GM10266 (cell line): ENCODE measurements at regions not wholly inside any gene's neighbourhood (a gene's known extent, or its start where the extent isn't known, plus 50 kb on each side); places are given as distances from the start of the nearest gene placed in this dataset.

Experiments
- DNase-seq: peaks from one replicate; pipeline ENCODE4 v3.0.0; 2012; ENCODE audit errors: extremely low spot score
- CTCF ChIP-seq: IDR thresholded peaks from 2 replicates; pipeline ENCODE4 v1.5.1; 2012; ENCODE audit warnings: mild to moderate bottlenecking, low read depth; ENCODE audit not compliant: control insufficient read depth, insufficient read depth; ENCODE audit errors: missing control alignments

GRCh38 chr2:145316496-145316895 is 796.6 kb upstream of the ZEB2 start:
- DNase-seq, result no peak
- TF ChIP-seq CTCF, result no peak

GRCh38 chr2:145315053-145315452 is 795.1 kb upstream of the ZEB2 start:
- DNase-seq, result no peak
- no peak for TF ChIP-seq CTCF

- DNase-seq, result no peak
- no peak for TF ChIP-seq CTCF
Observed at GRCh38 chr2:145314119-145314633, 794.3 kb upstream of the ZEB2 start.

GRCh38 chr2:145305889-145306288 is 786.0 kb upstream of the ZEB2 start:
- no peak for TF ChIP-seq CTCF
- no peak for DNase-seq

- no peak for TF ChIP-seq CTCF
- no peak for DNase-seq
Observed at GRCh38 chr2:145304501-145304900, 784.6 kb upstream of the ZEB2 start.

GRCh38 chr2:145303536-145303935 is 783.6 kb upstream of the ZEB2 start:
- TF ChIP-seq CTCF, result no peak
- DNase-seq, result no peak

- no peak for DNase-seq
- TF ChIP-seq CTCF, result no peak
Observed at GRCh38 chr2:145302886-145303285, 783.0 kb upstream of the ZEB2 start.
